ENCODE measurements at regions not wholly inside any gene's neighbourhood (a gene's known extent, or its start where the extent isn't known, plus 50 kb on each side); places are given as distances from the start of the nearest gene placed in this dataset.

- TF ChIP-seq PRDM15 (CRISPR knock-in tag; IDR thresholded peaks at IDR 0.05) (no peak), ADNP (CRISPR knock-in tag; IDR thresholded peaks at IDR 0.05) (no peak), ASH2L (IDR thresholded peaks at IDR 0.05; ENCODE audit: insufficient read length, low read depth, low read length) (no peak), CREM (IDR thresholded peaks at IDR 0.05) (no peak), CREM (CRISPR knock-in tag; IDR thresholded peaks at IDR 0.05) (no peak), RXRA (CRISPR knock-in tag; IDR thresholded peaks at IDR 0.05) (0 out of 2 replicates have a peak, but pooled peaks have one; percentile 21), RCOR2 (CRISPR knock-in tag; IDR thresholded peaks at IDR 0.05) (no peak), TBL1XR1 (IDR thresholded peaks at IDR 0.05; ENCODE audit: borderline replicate concordance, low read length, partially characterized antibody) (no peak), ZNF567 (CRISPR knock-in tag; IDR thresholded peaks at IDR 0.05; ENCODE audit: borderline replicate concordance) (no peak), ZNF253 (CRISPR knock-in tag; IDR thresholded peaks at IDR 0.05; ENCODE audit: borderline replicate concordance) (no peak), IRF2 (CRISPR knock-in tag; IDR thresholded peaks at IDR 0.05) (no peak), POLR2AphosphoS2 (IDR thresholded peaks at IDR 0.05; ENCODE audit: low read depth, low read length) (no peak), GATAD2A (CRISPR knock-in tag; IDR thresholded peaks at IDR 0.05) (peak; percentile 58; the same call in 1 of the 2 replicates), ZNF709 (CRISPR knock-in tag; IDR thresholded peaks at IDR 0.05) (no peak), ZNF781 (CRISPR knock-in tag; IDR thresholded peaks at IDR 0.05; ENCODE audit: borderline replicate concordance, not compliant biosample characterization) (no peak), SIN3A (IDR thresholded peaks at IDR 0.05; ENCODE audit: borderline replicate concordance, low read depth, low read length) (peak; percentile 39; the same call in 1 of the 2 replicates), ZNF276 (CRISPR knock-in tag; IDR thresholded peaks at IDR 0.05; ENCODE audit: low read depth) (no peak), ARID5B (CRISPR knock-in tag; IDR thresholded peaks at IDR 0.05) (peak; percentile 75), ZNF792 (CRISPR knock-in tag; IDR thresholded peaks at IDR 0.05) (0 out of 2 replicates have a peak, but pooled peaks have one; percentile 26), MZF1 (CRISPR knock-in tag; IDR thresholded peaks at IDR 0.05; ENCODE audit: borderline replicate concordance) (no peak), FOSL1 (CRISPR knock-in tag; IDR thresholded peaks at IDR 0.05; ENCODE audit: borderline replicate concordance) (peak; percentile 91), SMAD1 (CRISPR knock-in tag; IDR thresholded peaks at IDR 0.05; ENCODE audit: borderline replicate concordance, low read depth) (no peak), ZNF891 (CRISPR knock-in tag; IDR thresholded peaks at IDR 0.05) (no peak)
Measured at GRCh38 chr15:79179108-79179561, 88.6 kb upstream of the RASGRF1 start (continued).

All from HepG2 (cell line).